Parathyroid adenoma (tissue), 2 donors: ENCODE measurements at regions not wholly inside any gene's neighbourhood (a gene's known extent, or its start where the extent isn't known, plus 50 kb on each side); places are given as distances from the start of the nearest gene placed in this dataset.

Source experiments
- H2AFZ ChIP-seq: fragments of 300-600 bp; sonication (generic); one replicate; pipeline ENCODE4 v1.7.0; 2017; ENCODE audit warnings: antibody characterized with exemption, mild to moderate bottlenecking
- H3K27ac ChIP-seq: fragments of 300-600 bp; sonication (generic); one replicate; pipeline ENCODE4 v1.7.0; 2017
- H3K27me3 ChIP-seq: fragments of 300-600 bp; sonication (generic); one replicate; pipeline ENCODE4 v1.7.0; 2017; ENCODE audit warnings: low read length; ENCODE audit not compliant: control insufficient read depth, insufficient read depth
- H3K36me3 ChIP-seq: fragments of 300-600 bp; sonication (generic); one replicate; pipeline ENCODE4 v1.7.0; 2017; ENCODE audit warnings: low read length; ENCODE audit not compliant: control insufficient read depth, insufficient read depth
- H3K4me1 ChIP-seq: fragments of 300-600 bp; sonication (generic); one replicate; pipeline ENCODE4 v1.7.0; 2017; ENCODE audit warnings: control low read depth
- H3K4me2 ChIP-seq: fragments of 300-600 bp; sonication (generic); one replicate; pipeline ENCODE4 v1.7.0; 2017; ENCODE audit warnings: low read length
- H3K4me3 ChIP-seq: fragments of 300-600 bp; sonication (generic); one replicate; pipeline ENCODE4 v1.7.0; 2017; ENCODE audit warnings: low read depth, low read length
- H3K79me2 ChIP-seq: fragments of 300-600 bp; sonication (generic); one replicate; pipeline ENCODE4 v1.7.0; 2017; ENCODE audit warnings: control low read depth
- H3K9ac ChIP-seq: fragments of 300-600 bp; sonication (generic); one replicate; pipeline ENCODE4 v1.7.0; 2017; ENCODE audit warnings: mild to moderate bottlenecking
- H3K9me3 ChIP-seq: fragments of 300-600 bp; sonication (generic); one replicate; pipeline ENCODE4 v1.7.0; 2017; ENCODE audit warnings: low read length; ENCODE audit not compliant: control insufficient read depth
- CTCF ChIP-seq: fragments of 300-600 bp; sonication (generic); IDR thresholded peaks from one replicate; pipeline ENCODE4 v1.7.0; 2017; ENCODE audit warnings: antibody characterized with exemption, mild to moderate bottlenecking
- donor health status: primary hyperparathyroidism.

- no peak overlapping the region for H3K4me3 ChIP-seq
- H3K27me3 ChIP-seq, result no peaks in the 10 kb centered on the region
- H3K27ac ChIP-seq, result no peak overlapping the region
- H3K9ac ChIP-seq, result no peak overlapping the region
- no peak overlapping the region for H2AFZ ChIP-seq
- H3K79me2 ChIP-seq, result no peaks in the 10 kb centered on the region
- no peak overlapping the region for H3K4me2 ChIP-seq
- H3K4me1 ChIP-seq, result no peaks in the 10 kb centered on the region
- H3K9me3 ChIP-seq, result no peaks in the 10 kb centered on the region
- no peak for TF ChIP-seq CTCF
- H3K36me3 ChIP-seq, result no peaks in the 10 kb centered on the region
Observed at GRCh38 chr6:167507376-167507945, 182.6 kb downstream of the TTLL2 start.

- H3K27me3 ChIP-seq, result no peaks in the 10 kb centered on the region
- H3K4me1 ChIP-seq, result no peaks in the 10 kb centered on the region
- H3K9ac ChIP-seq, result no peak overlapping the region
- no peaks in the 10 kb centered on the region for H3K9me3 ChIP-seq
- TF ChIP-seq CTCF, result no peak
- no peak overlapping the region for H3K27ac ChIP-seq
- H3K4me2 ChIP-seq, result no peak overlapping the region
- H3K79me2 ChIP-seq, result no peaks in the 10 kb centered on the region
- H3K36me3 ChIP-seq, result no peaks in the 10 kb centered on the region
- no peak overlapping the region for H3K4me3 ChIP-seq
- H2AFZ ChIP-seq, result no peak overlapping the region
Observed at GRCh38 chr6:167508919-167509852, 184.3 kb downstream of the TTLL2 start.

- TF ChIP-seq CTCF, result no peak
- Histone ChIP-seq H3K4me2 (no peak overlapping the region), H3K27me3 (no peaks in the 10 kb centered on the region), H3K9me3 (no peaks in the 10 kb centered on the region), H3K9ac (no peak overlapping the region), H3K4me1 (no peaks in the 10 kb centered on the region), H3K27ac (no peak overlapping the region), H3K4me3 (no peak overlapping the region), H3K36me3 (no peaks in the 10 kb centered on the region), H3K79me2 (no peaks in the 10 kb centered on the region), H2AFZ (no peak overlapping the region)
Observed at GRCh38 chr6:167509853-167510220, 185.0 kb downstream of the TTLL2 start.

- no peaks in the 10 kb centered on the region for H3K9me3 ChIP-seq
- H3K36me3 ChIP-seq, result no peaks in the 10 kb centered on the region
- H3K4me2 ChIP-seq, result no peak overlapping the region
- H3K27ac ChIP-seq, result no peak overlapping the region
- TF ChIP-seq CTCF, result no peak
- no peaks in the 10 kb centered on the region for H3K27me3 ChIP-seq
- no peak overlapping the region for H3K4me3 ChIP-seq
- H3K9ac ChIP-seq, result no peak overlapping the region
- no peaks in the 10 kb centered on the region for H3K79me2 ChIP-seq
- no peak overlapping the region for H2AFZ ChIP-seq
- no peaks in the 10 kb centered on the region for H3K4me1 ChIP-seq
Observed at GRCh38 chr6:167510648-167511047, 185.8 kb downstream of the TTLL2 start.
